HepG2 (cell line): ENCODE measurements at regions not wholly inside any gene's neighbourhood (a gene's known extent, or its start where the extent isn't known, plus 50 kb on each side); places are given as distances from the start of the nearest gene placed in this dataset.

Experiments used
- ATAC-seq: fragments of 200-7000 bp; cut with Tn5 transposase; 3 replicates; pipeline ENCODE4 v1.9.1; 2020; ENCODE audit warnings: mild to moderate bottlenecking, moderate library complexity
- BruUV-seq: library from RNA; stranded (reverse); fragments of 400-500 nt; replicated peaks from 2 replicates; lab custom pipeline; 2021; lab: Mats Ljungman, UMichigan
- CTCF ChIA-PET: fragments of 300-600 bp; formaldehyde crosslinking; extraction: SDS; loops from one replicate; lab custom pipeline; 2021; ENCODE audit warnings: low total read pairs, inconsistent platforms, low intra/inter-chr PET ratio; lab: Yijun Ruan, JAX
- POLR2A ChIA-PET: fragments of 350-600 bp; sonication (Branson Sonifier 250); formaldehyde crosslinking; loops from one replicate; lab custom pipeline; 2020; ENCODE audit warnings: antibody characterized with exemption, inconsistent platforms; lab: Yijun Ruan, JAX
- DNase-seq: peaks from one replicate; pipeline ENCODE4 v3.0.0-alpha.2; 2015; ENCODE audit warnings: low spot score
- FAIRE-seq: peaks from 3 replicates; lab custom pipeline; 2011; peaks lifted over from hg19 to GRCh38; lab: Jason Lieb, UNC
- H2AFZ ChIP-seq: one replicate; pipeline ENCODE4 v1.6.1; 2011; ENCODE audit warnings: low read length, inconsistent platforms
- H3K27ac ChIP-seq: fragments of 300-600 bp; 3 replicates; pipeline ENCODE4 v1.8.0; 2011; ENCODE audit warnings: mixed run types, mild to moderate bottlenecking, mixed read lengths, low read length, inconsistent platforms; ENCODE audit not compliant: insufficient read depth; ENCODE audit errors: extremely low read length
- H3K27me3 ChIP-seq, 2 experiments: fragments of 200-600 bp in 1 of 2; 2 replicates in 1 of 2; 3 replicates in 1 of 2; pipeline versions ENCODE4 v1.6.0 to v1.8.0; 2011; ENCODE audit warnings: low read length in 2 of 2, mild to moderate bottlenecking in 2 of 2, moderate library complexity in 2 of 2, inconsistent platforms in 1 of 2; ENCODE audit not compliant: insufficient read depth in 2 of 2, control insufficient read depth in 1 of 2
- H3K36me3 ChIP-seq, 2 experiments: fragments of 200-600 bp in 1 of 2; replicated peaks in 1 of 2; 2 replicates in 1 of 2; 3 replicates in 1 of 2; pipeline versions ENCODE4 v1.5.1 to v1.8.0; 2011; ENCODE audit warnings: low read length in 2 of 2, inconsistent platforms in 1 of 2; ENCODE audit not compliant: insufficient read depth in 2 of 2, control insufficient read depth in 1 of 2
- H3K4me1 ChIP-seq: 2 replicates; pipeline ENCODE4 v1.5.1; 2012; ENCODE audit warnings: low read length, inconsistent platforms; ENCODE audit not compliant: insufficient read depth
- H3K4me2 ChIP-seq: 2 replicates; pipeline ENCODE4 v1.6.0; 2011; ENCODE audit warnings: low read depth, low read length, inconsistent platforms
- H3K4me3 ChIP-seq, 3 experiments: fragments of 200-600 bp in 1 of 3; sonication (generic), shearing (Covaris generic) in 1 of 3; replicated peaks in 1 of 3; 2 replicates each; pipeline ENCODE4 v1.5.1; 2011 to 2016; ENCODE audit warnings: low read length in 3 of 3, inconsistent platforms in 2 of 3, low read depth in 2 of 3, mild to moderate bottlenecking in 2 of 3, control low read depth in 1 of 3, mixed read lengths in 1 of 3; ENCODE audit not compliant: insufficient read depth in 1 of 3
- H3K79me2 ChIP-seq: one replicate; pipeline ENCODE4 v1.6.1; 2011; ENCODE audit warnings: low read length, inconsistent platforms; ENCODE audit not compliant: insufficient read depth
- H3K9ac ChIP-seq: 2 replicates; pipeline ENCODE4 v1.6.0; 2011; ENCODE audit warnings: mild to moderate bottlenecking, low read depth, low read length, inconsistent platforms; ENCODE audit not compliant: insufficient read depth
- H3K9me3 ChIP-seq: 2 replicates; pipeline ENCODE4 v1.5.1; 2012; ENCODE audit warnings: mild to moderate bottlenecking, low read length
- H4K20me1 ChIP-seq: 2 replicates; pipeline ENCODE4 v1.6.0; 2011; ENCODE audit warnings: inconsistent platforms, mild to moderate bottlenecking, low read length, moderate library complexity; ENCODE audit not compliant: insufficient read depth
- ARID3A ChIP-seq: IDR thresholded peaks from 2 replicates; pipeline ENCODE4 v1.6.1; 2012; ENCODE audit warnings: low read depth, low read length, improper control_type of control experiment
- BCL3 ChIP-seq: sonication (generic); formaldehyde crosslinking; IDR thresholded peaks from 2 replicates; pipeline ENCODE4 v1.5.1; 2020; ENCODE audit warnings: mild to moderate bottlenecking, missing genetic modification reagents, moderate library complexity
- GABPB1 ChIP-seq: IDR thresholded peaks from 2 replicates; pipeline ENCODE4 v1.6.1; 2016; ENCODE audit warnings: mild to moderate bottlenecking, missing genetic modification reagents, moderate library complexity, missing compliant biosample characterization
- MIER3 ChIP-seq: IDR thresholded peaks from 2 replicates; pipeline ENCODE4 v1.6.1; 2016; ENCODE audit warnings: missing compliant biosample characterization, borderline replicate concordance
- MIXL1 ChIP-seq: IDR thresholded peaks from 2 replicates; pipeline ENCODE4 v1.6.1; 2016
- NFE2L1 ChIP-seq: sonication (generic); formaldehyde crosslinking; IDR thresholded peaks from 2 replicates; pipeline ENCODE4 v1.4.0; 2020; ENCODE audit warnings: missing genetic modification reagents, mild to moderate bottlenecking, borderline replicate concordance
- SOX13 ChIP-seq, 3 experiments: fragments of 450-650 bp in 1 of 3; sonication (generic) in 1 of 3; formaldehyde crosslinking in 1 of 3; IDR thresholded peaks in 2 of 3; conservative IDR thresholded peaks in 1 of 3; 2 replicates each; pipeline versions ENCODE4 v1.5.0 to v1.6.1; 2016 to 2020; ENCODE audit warnings: antibody characterized with exemption in 1 of 3, mild to moderate bottlenecking in 1 of 3, missing compliant biosample characterization in 1 of 3, missing genetic modification reagents in 1 of 3, moderate library complexity in 1 of 3
- ZNF333 ChIP-seq: sonication (generic); formaldehyde crosslinking; IDR thresholded peaks from 2 replicates; pipeline ENCODE4 v1.4.0; 2020; ENCODE audit warnings: mild to moderate bottlenecking, missing genetic modification reagents, borderline replicate concordance
- ZNF343 ChIP-seq: sonication (generic); formaldehyde crosslinking; IDR thresholded peaks from 2 replicates; pipeline ENCODE4 v1.4.0; 2020; ENCODE audit warnings: mild to moderate bottlenecking, missing genetic modification reagents
- WGBS: methylation state at CpG from one replicate; pipeline ENCODE4 v1.1.6; 2017; ENCODE audit warnings: low lambda C conversion rate; 5-methylcytosine and 5-hydroxymethylcytosine counted together
- in situ Hi-C: cut with HindIII; loops from 2 replicates; pipeline ENCODE4 v1.10.0; 2017; ENCODE audit warnings: low pct_unique_long_range_greater_than_20kb; ENCODE audit not compliant: extremely low pct_ligation_motif_present
- intact Hi-C: fragments of 100-400 bp; cut with micrococcal nuclease; formaldehyde crosslinking; loops from one replicate; pipeline ENCODE4 v1.10.0; 2022; ENCODE audit not compliant: unreplicated experiment

DNA sequence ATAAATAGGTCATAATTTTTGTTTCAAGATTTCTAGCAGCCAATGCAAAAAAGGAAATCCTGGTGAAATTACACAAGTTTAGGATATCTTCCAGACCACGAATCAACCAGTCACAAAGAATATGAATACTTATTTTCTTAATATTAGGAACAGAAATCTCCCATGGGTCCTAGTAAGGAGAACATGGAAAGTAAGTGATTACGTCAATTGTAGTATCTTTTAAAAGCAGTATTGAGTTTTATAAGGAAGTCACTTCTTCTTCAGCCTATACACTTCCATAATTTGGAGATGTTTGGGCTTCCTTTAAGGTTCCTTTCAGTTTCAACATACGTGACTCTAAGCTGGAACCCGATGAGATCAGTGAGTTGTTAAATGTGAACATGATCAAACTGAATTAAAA lies 534.5 kb downstream of the USP25 start:
- Histone ChIP-seq H4K20me1 (no peaks in the 10 kb centered on the region), H3K4me3 (no peak overlapping the region), H3K79me2 (no peaks in the 10 kb centered on the region), H3K4me2 (no peak overlapping the region), H3K9ac (no peak overlapping the region), H2AFZ (no peak overlapping the region), H3K27ac (no peak overlapping the region), H3K4me1 (no peaks in the 10 kb centered on the region), H3K36me3 (no peaks in the 10 kb centered on the region), H3K9me3 (no peaks in the 10 kb centered on the region), H3K27me3 (no peaks in the 10 kb centered on the region; a peak in 1 of 5 replicates)
- in situ Hi-C loops (no loop called here), intact Hi-C loops (no loop called here)
- TF ChIP-seq NFE2L1 (CRISPR knock-in tag) (no peak), GABPB1 (CRISPR knock-in tag) (no peak), ARID3A (no peak)
- ChIA-PET POLR2A (no interaction called here), CTCF (no interaction called here)
- no peak for ATAC-seq
- WGBS, result 18% methylated on average over 4 of the region's 4 CpGs
- no TSS peak for BruUV-seq
- no peak for DNase-seq
- FAIRE-seq, result no peak

DNA sequence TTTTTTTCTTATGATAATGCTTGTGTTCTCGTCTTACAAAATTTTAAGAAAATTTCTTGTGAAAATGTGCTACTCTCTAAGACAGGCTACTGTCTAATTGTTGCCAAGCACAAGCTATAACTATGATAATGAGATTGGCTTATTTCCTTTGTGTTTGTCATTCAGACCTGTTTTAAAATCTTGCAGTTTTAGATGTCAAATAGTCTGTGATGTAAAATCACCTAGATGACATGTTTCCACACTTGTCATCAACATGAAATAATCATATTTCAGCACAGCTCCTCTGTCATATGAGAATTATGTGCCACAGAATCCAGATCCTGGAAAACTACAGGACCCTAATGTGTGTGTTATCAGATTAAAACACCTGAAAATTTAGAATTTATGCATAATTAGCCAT lies 539.7 kb downstream of the USP25 start:
- Histone ChIP-seq H3K27me3 (no peaks in the 10 kb centered on the region), H4K20me1 (no peaks in the 10 kb centered on the region), H3K4me1 (no peaks in the 10 kb centered on the region), H3K36me3 (no peaks in the 10 kb centered on the region), H3K4me2 (no peak overlapping the region), H2AFZ (no peak overlapping the region), H3K4me3 (no peak overlapping the region), H3K9ac (no peak overlapping the region), H3K9me3 (no peaks in the 10 kb centered on the region), H3K27ac (no peak overlapping the region), H3K79me2 (no peaks in the 10 kb centered on the region)
- BruUV-seq, result no TSS peak
- intact Hi-C loops (no loop called here), in situ Hi-C loops (no loop called here)
- ChIA-PET POLR2A (no interaction called here), CTCF (no interaction called here)
- FAIRE-seq (no peak), DNase-seq (no peak), ATAC-seq (no peak)
- WGBS, result 0% methylated on average over 1 of the region's 1 CpG
- no peak for TF ChIP-seq ZNF333
- TF ChIP-seq MIXL1 (CRISPR knock-in tag), result no peak
- TF ChIP-seq BCL3 (CRISPR knock-in tag), result no peak
- TF ChIP-seq MIER3, result no peak
- no peak for TF ChIP-seq SOX13 (IDR thresholded peaks at IDR 0.05)
- TF ChIP-seq SOX13 (CRISPR knock-in tag; conservative IDR thresholded peaks at IDR 0.05 in 1 of 2, IDR thresholded peaks at IDR 0.05 in 1 of 2), result no peak
- no peak for TF ChIP-seq ZNF343
